Sigmoid colon (tissue), 4 donors: ENCODE measurements at regions not wholly inside any gene's neighbourhood (a gene's known extent, or its start where the extent isn't known, plus 50 kb on each side); places are given as distances from the start of the nearest gene placed in this dataset.

ENCODE experiments used
- CTCF ChIP-seq, 4 experiments: fragments of 450-650 bp in 3 of 4; fragments of 200-600 bp in 1 of 4; IDR thresholded peaks; one replicate each; pipeline ENCODE4 v1.5.1; 2016 to 2019; ENCODE audit warnings: antibody characterized with exemption in 4 of 4, mild to moderate bottlenecking in 3 of 4, moderate library complexity in 2 of 4
- EP300 ChIP-seq, 4 donors: sonication (generic); formaldehyde crosslinking; IDR thresholded peaks; one replicate each; pipeline ENCODE4 v1.6.1; 2017; ENCODE audit warnings: antibody characterized with exemption in 4 of 4
- POLR2A ChIP-seq, 2 donors: fragments of 450-650 bp; IDR thresholded peaks; one replicate each; pipeline ENCODE4 v1.6.1; 2016; ENCODE audit warnings: antibody characterized with exemption in 2 of 2, mild to moderate bottlenecking in 2 of 2, moderate library complexity in 2 of 2
- POLR2AphosphoS5 ChIP-seq, 4 donors: sonication (generic); formaldehyde crosslinking; IDR thresholded peaks; one replicate each; pipeline ENCODE4 v1.6.1; 2017; ENCODE audit warnings: antibody characterized with exemption in 4 of 4

DNA sequence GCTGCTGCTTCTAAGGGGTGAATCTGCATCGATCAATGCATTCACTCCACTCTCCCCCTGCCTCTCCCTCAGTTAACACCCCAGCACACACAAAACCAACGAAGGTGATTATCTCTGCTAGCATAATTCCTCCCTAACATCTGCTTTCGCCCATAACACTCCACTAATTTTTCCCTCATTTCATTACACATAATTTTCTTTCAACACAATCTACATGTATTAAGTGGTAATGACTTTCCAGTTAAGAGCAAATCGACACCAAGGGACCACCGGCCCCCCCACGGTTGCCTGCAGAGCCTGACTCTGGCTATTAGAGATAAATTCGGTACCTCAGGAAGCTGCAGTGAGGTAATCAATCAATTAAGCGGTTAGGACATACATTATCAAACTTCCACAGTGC is 1115.6 kb downstream of the BCL11B start:
- TF ChIP-seq POLR2AphosphoS5 (IDR thresholded peaks at IDR 0.05) (no peak), CTCF (IDR thresholded peaks at IDR 0.05) (no peak), EP300 (IDR thresholded peaks at IDR 0.05) (no peak), POLR2A (IDR thresholded peaks at IDR 0.05) (no peak)
